Left lung (tissue), 4 donors: ENCODE measurements at regions not wholly inside any gene's neighbourhood (a gene's known extent, or its start where the extent isn't known, plus 50 kb on each side); places are given as distances from the start of the nearest gene placed in this dataset.
A peak's percentile ranks its signal among the peaks of the same experiment; 100 is the strongest.

Experiments
- ATAC-seq: fragments of 200-7000 bp; cut with Tn5 transposase; one replicate; pipeline ENCODE4 v1.9.1; 2020; ENCODE audit warnings: moderate library complexity
- DNase-seq, 4 donors: peaks; one replicate each; pipeline ENCODE4 v3.0.0-alpha.2; 2013 to 2020
- H3K27ac ChIP-seq, 2 donors: fragments of 200-600 bp; sonication (generic) in 1 of 2; one replicate each; pipeline versions ENCODE4 v1.5.0 to v1.8.0; 2020 to 2021
- H3K27me3 ChIP-seq, 2 donors: fragments of 200-600 bp; sonication (generic) in 1 of 2; one replicate each; pipeline versions ENCODE4 v1.5.0 to v1.8.0; 2020 to 2021
- H3K36me3 ChIP-seq, 2 donors: fragments of 200-600 bp; sonication (generic) in 1 of 2; one replicate each; pipeline versions ENCODE4 v1.5.0 to v1.8.0; 2020 to 2021
- H3K4me1 ChIP-seq, 2 donors: fragments of 200-600 bp; one replicate each; pipeline ENCODE4 v1.8.0; 2021
- H3K4me3 ChIP-seq, 2 donors: fragments of 200-600 bp; sonication (generic) in 1 of 2; one replicate each; pipeline versions ENCODE4 v1.5.0 to v1.8.0; 2020 to 2021; ENCODE audit warnings: mild to moderate bottlenecking in 1 of 2
- H3K9me3 ChIP-seq, 2 donors: fragments of 200-600 bp; sonication (generic) in 1 of 2; one replicate each; pipeline versions ENCODE4 v1.5.0 to v1.8.0; 2020 to 2021
- intact Hi-C, 2 donors: fragments of 100-400 bp; cut with DNase I; formaldehyde crosslinking; loops; one replicate each; pipeline versions ENCODE4 v1.11.2 to v1.14.2; 2022
- TF ChIP-seq, protein P1 (sequence below), 2 donors: fragments of 200-600 bp; sonication (generic) in 1 of 2; IDR thresholded peaks; one replicate each; pipeline versions ENCODE4 v1.5.0 to v1.8.0; 2021; ENCODE audit warnings: antibody characterized with exemption in 2 of 2
- donor health status: DM: no; HTN: yes; CAD: no.
- donor health status: DM: no; HTN: no; CAD: no.

- peak overlapping the region in 1 of 2 donors; percentile 13 for H3K27ac ChIP-seq
- intact Hi-C loops, result loop anchor here in 1 of 2 donors (10.0 kb wide), 2 partner anchors 148 to 1008 kb away; no protein-coding TSS in a partner anchor
- ATAC-seq, result no peak
- no peak overlapping the region for H3K4me3 ChIP-seq
- H3K36me3 ChIP-seq, result no peaks in the 10 kb centered on the region
- peaks cover 5 to 38% of the 10 kb centered on the region in 2 donors for H3K4me1 ChIP-seq
- H3K27me3 ChIP-seq, result no peaks in the 10 kb centered on the region
- no peaks in the 10 kb centered on the region for H3K9me3 ChIP-seq
- DNase-seq, result no peak
- TF ChIP-seq, protein P1, sequence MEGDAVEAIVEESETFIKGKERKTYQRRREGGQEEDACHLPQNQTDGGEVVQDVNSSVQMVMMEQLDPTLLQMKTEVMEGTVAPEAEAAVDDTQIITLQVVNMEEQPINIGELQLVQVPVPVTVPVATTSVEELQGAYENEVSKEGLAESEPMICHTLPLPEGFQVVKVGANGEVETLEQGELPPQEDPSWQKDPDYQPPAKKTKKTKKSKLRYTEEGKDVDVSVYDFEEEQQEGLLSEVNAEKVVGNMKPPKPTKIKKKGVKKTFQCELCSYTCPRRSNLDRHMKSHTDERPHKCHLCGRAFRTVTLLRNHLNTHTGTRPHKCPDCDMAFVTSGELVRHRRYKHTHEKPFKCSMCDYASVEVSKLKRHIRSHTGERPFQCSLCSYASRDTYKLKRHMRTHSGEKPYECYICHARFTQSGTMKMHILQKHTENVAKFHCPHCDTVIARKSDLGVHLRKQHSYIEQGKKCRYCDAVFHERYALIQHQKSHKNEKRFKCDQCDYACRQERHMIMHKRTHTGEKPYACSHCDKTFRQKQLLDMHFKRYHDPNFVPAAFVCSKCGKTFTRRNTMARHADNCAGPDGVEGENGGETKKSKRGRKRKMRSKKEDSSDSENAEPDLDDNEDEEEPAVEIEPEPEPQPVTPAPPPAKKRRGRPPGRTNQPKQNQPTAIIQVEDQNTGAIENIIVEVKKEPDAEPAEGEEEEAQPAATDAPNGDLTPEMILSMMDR (IDR thresholded peaks at IDR 0.05), result no peak
Measured at GRCh38 chr5:67246546-67247268, 50.1 kb upstream of the CD180 start.
